Small intestine (tissue), 7 donors: ENCODE measurements at regions not wholly inside any gene's neighbourhood (a gene's known extent, or its start where the extent isn't known, plus 50 kb on each side); places are given as distances from the start of the nearest gene placed in this dataset.

Experiments
- DNase-seq, 2 donors: peaks; one replicate each; pipeline versions ENCODE4 v3.0.0 to v3.0.0-alpha.2; 2013
- FAIRE-seq: peaks from 2 replicates; lab custom pipeline; 2012; peaks lifted over from hg19 to GRCh38; lab: Jason Lieb, UNC
- H3K27ac ChIP-seq, 3 donors: one replicate each; pipeline ENCODE4 v1.5.1; 2013; ENCODE audit warnings: low read length in 2 of 3, mild to moderate bottlenecking in 2 of 3, control low read depth in 1 of 3, inconsistent platforms in 1 of 3, low read depth in 1 of 3, moderate library complexity in 1 of 3
- H3K27me3 ChIP-seq, 3 donors: one replicate each; pipeline ENCODE4 v1.6.1; 2013; ENCODE audit warnings: low read length in 3 of 3, inconsistent platforms in 1 of 3; ENCODE audit not compliant: control insufficient read depth in 3 of 3, insufficient read depth in 3 of 3
- H3K36me3 ChIP-seq, 3 donors: one replicate each; pipeline ENCODE4 v1.6.1; 2013; ENCODE audit warnings: low read length in 3 of 3, inconsistent platforms in 1 of 3, low read depth in 1 of 3, mild to moderate bottlenecking in 1 of 3, moderate library complexity in 1 of 3; ENCODE audit not compliant: control insufficient read depth in 3 of 3, insufficient read depth in 2 of 3
- H3K4me1 ChIP-seq, 3 donors: one replicate each; pipeline ENCODE4 v1.6.1; 2013; ENCODE audit warnings: low read length in 2 of 3, inconsistent platforms in 1 of 3, low read depth in 1 of 3, mild to moderate bottlenecking in 1 of 3, moderate library complexity in 1 of 3; ENCODE audit not compliant: control insufficient read depth in 3 of 3, insufficient read depth in 2 of 3
- H3K4me3 ChIP-seq, 3 donors: one replicate each; pipeline ENCODE4 v1.5.1; 2013; ENCODE audit warnings: low read length in 3 of 3, control low read depth in 1 of 3, inconsistent platforms in 1 of 3, low read depth in 1 of 3, mild to moderate bottlenecking in 1 of 3, moderate library complexity in 1 of 3
- H3K9me3 ChIP-seq, 2 donors: one replicate each; pipeline ENCODE4 v1.6.1; 2013; ENCODE audit warnings: low read depth in 1 of 2, low read length in 1 of 2; ENCODE audit not compliant: control insufficient read depth in 2 of 2, insufficient read depth in 1 of 2
- WGBS, 3 donors: extraction: QIAGEN DNeasy Blood & Tissue Kit; methylation state at CpG; one replicate each; pipeline ENCODE4 v1.1.7; 2013; 5-methylcytosine and 5-hydroxymethylcytosine counted together
- donor health status: healthy with polysubstance abuse.
- donor health status: control.
- donor health status: control.
- donor health status: Bipolar disorder and iron deficiency.
- donor health status: healthy.

- no peaks in the 10 kb centered on the region for H3K27me3 ChIP-seq
- WGBS, 3 donors, result 80 to 89% (median 82%) methylated on average over 9 of the region's 9 CpGs
- no peak for DNase-seq
- H3K4me3 ChIP-seq, result no peak overlapping the region
- H3K27ac ChIP-seq, result no peak overlapping the region
- peaks cover 0 to 6% of the 10 kb centered on the region in 2 donors for H3K9me3 ChIP-seq
- no peak for FAIRE-seq
- H3K4me1 ChIP-seq, result no peaks in the 10 kb centered on the region
- no peaks in the 10 kb centered on the region for H3K36me3 ChIP-seq
These were observed 353.2 kb upstream of the PROK2 start for GRCh38 chr3:72137865-72138861.

DNA sequence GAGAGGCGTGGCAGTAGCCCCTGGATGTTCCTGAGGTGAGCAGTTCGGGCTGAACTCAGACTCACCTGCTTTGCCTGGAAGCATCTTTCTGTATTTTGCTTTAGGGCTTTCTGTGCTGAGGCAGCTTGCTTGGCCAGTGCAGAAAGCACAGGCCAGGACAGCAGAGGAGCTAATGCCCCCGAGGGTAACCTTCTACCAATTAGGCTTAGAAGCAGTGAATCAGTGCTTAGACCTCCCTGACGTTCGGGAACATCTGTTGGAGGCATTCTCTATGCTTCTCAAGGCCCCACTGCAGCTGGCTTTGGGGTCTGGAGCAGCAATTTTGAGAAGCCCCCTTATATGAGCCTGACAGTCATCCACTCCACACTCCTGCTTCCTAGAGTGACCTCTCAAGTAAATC lies 350.7 kb upstream of the PROK2 start:
- DNase-seq, result no peak
- no peak for FAIRE-seq

DNA sequence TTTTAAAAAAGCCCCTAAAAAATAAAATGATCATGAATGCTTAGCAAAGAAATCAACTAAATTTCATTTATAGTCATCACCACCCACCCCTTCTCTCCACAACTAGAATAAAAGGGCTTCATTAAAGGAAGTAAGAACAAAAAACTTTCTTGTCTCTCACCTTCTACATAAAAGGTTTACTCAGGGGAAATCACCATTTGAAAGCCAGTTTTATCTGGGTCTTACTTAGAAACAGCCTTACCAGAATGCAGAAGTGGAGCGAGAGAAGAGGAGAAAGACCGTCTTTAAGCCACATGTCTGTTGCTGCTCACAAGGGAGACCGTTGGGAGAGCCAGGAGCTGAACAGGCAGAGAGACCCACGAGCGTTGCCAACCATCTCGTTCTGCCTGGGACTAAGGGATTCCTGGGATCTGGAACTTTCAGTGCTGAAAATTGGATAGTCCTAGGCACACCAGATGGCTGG lies 350.1 kb upstream of the PROK2 start:
- no peak overlapping the region for H3K4me3 ChIP-seq
- no peaks in the 10 kb centered on the region for H3K4me1 ChIP-seq
- DNase-seq (no peak), FAIRE-seq (no peak)
- H3K9me3 ChIP-seq, result peaks cover 0 to 4% of the 10 kb centered on the region in 2 donors
- 62 to 73% (median 71%) methylated on average over 6 of the region's 6 CpGs for WGBS, 3 donors
- no peak overlapping the region for H3K27ac ChIP-seq
- no peaks in the 10 kb centered on the region for H3K36me3 ChIP-seq
- H3K27me3 ChIP-seq, result no peaks in the 10 kb centered on the region

More for the DNA sequence above, 350.7 kb upstream of the PROK2 start:
- 83 to 89% (median 85%) methylated on average over 5 of the region's 5 CpGs for WGBS, 3 donors
- H3K9me3 ChIP-seq, result peaks cover 0 to under 1% of the 10 kb centered on the region in 2 donors
- no peak overlapping the region for H3K27ac ChIP-seq
- no peaks in the 10 kb centered on the region for H3K4me1 ChIP-seq
- H3K4me3 ChIP-seq, result no peak overlapping the region
- H3K36me3 ChIP-seq, result no peaks in the 10 kb centered on the region
- no peaks in the 10 kb centered on the region for H3K27me3 ChIP-seq

GRCh38 chr3:72133329-72134011 lies 348.5 kb upstream of the PROK2 start:
- no peak overlapping the region for H3K4me3 ChIP-seq
- no peaks in the 10 kb centered on the region for H3K36me3 ChIP-seq
- H3K9me3 ChIP-seq, result peaks cover 0 to 4% of the 10 kb centered on the region in 2 donors
- H3K27me3 ChIP-seq, result no peaks in the 10 kb centered on the region
- DNase-seq, result peak in 1 of 2 donors; percentile 55
- FAIRE-seq, result no peak
- H3K27ac ChIP-seq, result no peak overlapping the region
- 55 to 78% (median 68%) methylated on average over 7 of the region's 7 CpGs for WGBS, 3 donors
- H3K4me1 ChIP-seq, result no peaks in the 10 kb centered on the region

GRCh38 chr3:72131899-72132298 lies 347.0 kb upstream of the PROK2 start:
- Histone ChIP-seq H3K36me3 (no peaks in the 10 kb centered on the region), H3K4me1 (no peaks in the 10 kb centered on the region), H3K27ac (no peak overlapping the region), H3K9me3 (peaks cover 0 to 9% of the 10 kb centered on the region in 2 donors), H3K27me3 (no peaks in the 10 kb centered on the region), H3K4me3 (no peak overlapping the region)
- DNase-seq (no peak), FAIRE-seq (no peak)
- 37 to 58% (median 45%) methylated on average over 1 of the region's 1 CpG for WGBS, 3 donors

DNA sequence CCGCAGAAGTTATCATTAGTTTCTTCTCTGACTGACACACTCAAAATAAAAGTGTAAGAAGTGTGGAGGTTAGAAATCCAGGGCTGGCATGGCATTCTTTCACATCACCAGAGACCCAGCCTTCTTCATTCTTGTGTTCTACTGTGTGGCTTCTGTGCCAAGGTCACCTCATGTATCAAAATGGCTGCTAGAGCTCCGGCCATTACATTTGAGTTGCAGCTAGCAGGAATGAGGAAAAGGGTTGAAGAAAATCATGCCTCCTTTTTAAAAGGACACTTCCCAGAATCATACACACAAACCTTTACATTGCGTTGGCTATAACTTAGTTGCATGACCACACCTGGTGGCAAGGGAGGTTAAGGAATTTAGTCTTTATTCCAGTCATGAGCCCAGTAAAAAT lies 345.6 kb upstream of the PROK2 start:
- Histone ChIP-seq H3K36me3 (no peaks in the 10 kb centered on the region), H3K9me3 (peaks cover 0 to 9% of the 10 kb centered on the region in 2 donors), H3K27me3 (no peaks in the 10 kb centered on the region), H3K4me3 (no peak overlapping the region), H3K27ac (no peak overlapping the region), H3K4me1 (no peaks in the 10 kb centered on the region)
- FAIRE-seq (no peak), DNase-seq (no peak)
- WGBS, 3 donors, result 95 to 99% (median 98%) methylated on average over 3 of the region's 3 CpGs

- H3K36me3 ChIP-seq, result no peaks in the 10 kb centered on the region
- no peaks in the 10 kb centered on the region for H3K4me1 ChIP-seq
- WGBS, 3 donors, result 84 to 88% (median 86%) methylated on average over 5 of the region's 5 CpGs
- H3K27ac ChIP-seq, result no peak overlapping the region
- DNase-seq, result no peak
- no peak overlapping the region for H3K4me3 ChIP-seq
- H3K9me3 ChIP-seq, result peaks cover 0 to 9% of the 10 kb centered on the region in 2 donors
- no peak for FAIRE-seq
- no peaks in the 10 kb centered on the region for H3K27me3 ChIP-seq
These were observed 344.6 kb upstream of the PROK2 start for GRCh38 chr3:72129501-72130094.

DNA sequence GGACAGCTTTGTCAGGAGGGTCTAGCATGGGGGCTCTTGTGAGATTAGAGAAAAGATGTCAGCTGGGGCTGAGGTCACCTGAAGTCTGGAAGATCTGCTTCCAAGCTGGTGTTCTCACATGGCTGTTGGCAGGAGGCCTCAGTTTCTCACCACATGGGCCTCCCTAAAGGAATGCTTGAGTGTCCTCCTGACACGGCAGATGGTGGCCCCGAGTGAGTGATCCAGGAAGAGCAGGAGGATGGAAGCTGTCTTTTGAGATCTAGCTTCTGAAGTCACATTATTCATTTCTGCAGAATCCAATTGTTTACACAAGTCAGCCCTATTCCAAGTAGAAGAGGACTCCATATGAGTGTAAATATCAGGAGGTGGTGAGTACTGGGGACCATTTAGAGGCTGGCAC lies 344.0 kb upstream of the PROK2 start:
- Histone ChIP-seq H3K27ac (no peak overlapping the region), H3K36me3 (no peaks in the 10 kb centered on the region), H3K9me3 (peaks cover 0 to 9% of the 10 kb centered on the region in 2 donors), H3K4me3 (no peak overlapping the region), H3K27me3 (no peaks in the 10 kb centered on the region), H3K4me1 (no peaks in the 10 kb centered on the region)
- WGBS, 3 donors, result 81 to 91% (median 82%) methylated on average over 2 of the region's 2 CpGs
- FAIRE-seq (no peak), DNase-seq (no peak)
